Ishikawa (cell line): ENCODE measurements at regions not wholly inside any gene's neighbourhood (a gene's known extent, or its start where the extent isn't known, plus 50 kb on each side); places are given as distances from the start of the nearest gene placed in this dataset.

Experiments
- EP300 ChIP-seq: IDR thresholded peaks from 2 replicates; pipeline ENCODE4 v1.6.1; 2012; ENCODE audit warnings: borderline replicate concordance
- TAF1 ChIP-seq: IDR thresholded peaks from 2 replicates; pipeline ENCODE4 v1.6.1; 2012; ENCODE audit warnings: low read depth, mild to moderate bottlenecking

- TF ChIP-seq TAF1: no peak
- TF ChIP-seq EP300: no peak
Observed at GRCh38 chr7:104267701-104268368, 60.0 kb upstream of the ORC5 start.
